ENCODE measurements at regions not wholly inside any gene's neighbourhood (a gene's known extent, or its start where the extent isn't known, plus 50 kb on each side); places are given as distances from the start of the nearest gene placed in this dataset.

GRCh38 chr12:84779169-84779568 lies 133.4 kb downstream of the SLC6A15 start:
- TF ChIP-seq CTCF (IDR thresholded peaks at IDR 0.05), result no peak
- ATAC-seq (no peak), DNase-seq (no peak)
- intact Hi-C loops (cut with micrococcal nuclease), result no loop called here
- WGBS (ENCODE audit: insufficient coverage), result 83% methylated on average over 5 of the region's 5 CpGs
- no peak overlapping the region for H3K4me3 Mint-ChIP-seq
- H3K4me3 ChIP-seq (ENCODE audit: low read length), result no peak overlapping the region
- H3K9me3 ChIP-seq (ENCODE audit: control insufficient read depth, insufficient read depth, low read length), result no peaks in the 10 kb centered on the region
- H3K27me3 ChIP-seq (ENCODE audit: control insufficient read depth, insufficient read depth, low read length), result no peaks in the 10 kb centered on the region
- no peaks in the 10 kb centered on the region for H3K4me1 Mint-ChIP-seq
- no peaks in the 10 kb centered on the region for H3K36me3 ChIP-seq (ENCODE audit: control insufficient read depth, insufficient read depth, low read length)
- H3K4me1 ChIP-seq (ENCODE audit: control insufficient read depth, insufficient read depth, low read length), result no peaks in the 10 kb centered on the region
- H3K27me3 Mint-ChIP-seq (ENCODE audit: low read depth in 2 of 2), result no peaks in the 10 kb centered on the region
- no peak overlapping the region for H3K27ac Mint-ChIP-seq
- no peak overlapping the region for H3K27ac ChIP-seq (ENCODE audit: low read length)
- H3K9me3 Mint-ChIP-seq, result peaks cover 6 to 15% of the 10 kb centered on the region in 2 donors
- no peaks in the 10 kb centered on the region for H3K36me3 Mint-ChIP-seq

DNA sequence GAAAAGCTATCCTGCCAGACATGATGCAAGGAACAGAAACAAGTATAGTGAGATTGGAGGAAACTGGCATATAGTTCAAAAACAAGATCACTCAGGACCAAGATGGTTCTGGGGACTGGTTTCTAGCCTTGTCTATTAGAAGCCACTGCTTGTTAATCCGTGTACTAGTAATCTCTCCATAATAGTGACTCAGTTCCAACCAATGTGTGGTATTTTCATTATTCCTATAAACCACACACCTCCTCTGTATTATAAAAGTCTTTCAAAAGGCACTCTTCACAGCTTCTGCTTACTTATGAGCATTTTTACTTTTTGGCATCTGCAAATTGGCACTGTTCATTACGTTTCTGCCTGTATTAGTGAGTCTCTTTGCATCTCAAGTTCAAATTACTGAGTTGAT lies 140.3 kb downstream of the SLC6A15 start:
- H3K4me1 ChIP-seq (ENCODE audit: control insufficient read depth, insufficient read depth, low read length), result no peaks in the 10 kb centered on the region
- DNase-seq, result no peak
- H3K4me3 ChIP-seq (ENCODE audit: low read length), result no peak overlapping the region
- WGBS (ENCODE audit: insufficient coverage), result 51% methylated on average over 2 of the region's 2 CpGs
- Mint-ChIP-seq H3K4me3 (no peak overlapping the region), H3K4me1 (no peaks in the 10 kb centered on the region), H3K9me3 (peaks cover 6 to 10% of the 10 kb centered on the region in 2 donors), H3K27ac (no peak overlapping the region), H3K36me3 (no peaks in the 10 kb centered on the region), H3K27me3 (ENCODE audit: low read depth in 2 of 2) (no peaks in the 10 kb centered on the region)
- H3K9me3 ChIP-seq (ENCODE audit: control insufficient read depth, insufficient read depth, low read length), result no peaks in the 10 kb centered on the region
- no peak for TF ChIP-seq CTCF (IDR thresholded peaks at IDR 0.05)
- intact Hi-C loops (cut with micrococcal nuclease), result no loop called here
- no peak overlapping the region for H3K27ac ChIP-seq (ENCODE audit: low read length)
- no peak for ATAC-seq
- H3K36me3 ChIP-seq (ENCODE audit: control insufficient read depth, insufficient read depth, low read length), result no peaks in the 10 kb centered on the region
- H3K27me3 ChIP-seq (ENCODE audit: control insufficient read depth, insufficient read depth, low read length), result no peaks in the 10 kb centered on the region

DNA sequence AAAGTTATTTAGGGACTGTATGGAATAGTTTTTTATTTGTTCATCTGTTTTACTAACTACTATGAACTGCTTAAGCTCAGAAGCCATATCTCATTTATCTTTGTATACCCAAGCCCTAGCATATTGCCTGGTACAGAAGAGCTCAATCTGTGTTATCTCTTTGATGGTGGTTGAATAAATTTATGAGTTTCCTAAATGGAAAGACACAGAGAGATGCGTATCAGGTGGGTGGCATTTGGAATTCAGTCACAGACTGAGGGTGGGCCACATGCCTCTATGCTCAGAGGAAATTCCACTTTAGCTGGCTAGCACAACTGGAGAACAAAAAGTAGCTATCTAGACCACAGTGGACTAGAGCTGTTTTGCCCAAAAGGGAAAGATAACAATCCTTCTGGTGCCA lies 145.5 kb downstream of the SLC6A15 start:
- no peaks in the 10 kb centered on the region for H3K4me1 ChIP-seq (ENCODE audit: control insufficient read depth, insufficient read depth, low read length)
- Mint-ChIP-seq H3K27ac (no peak overlapping the region), H3K27me3 (ENCODE audit: low read depth in 2 of 2) (no peaks in the 10 kb centered on the region), H3K9me3 (peaks cover 4 to 11% of the 10 kb centered on the region in 2 donors), H3K36me3 (no peaks in the 10 kb centered on the region), H3K4me3 (no peak overlapping the region), H3K4me1 (no peaks in the 10 kb centered on the region)
- WGBS (ENCODE audit: insufficient coverage), result 88% methylated on average over 1 of the region's 1 CpG
- H3K36me3 ChIP-seq (ENCODE audit: control insufficient read depth, insufficient read depth, low read length), result no peaks in the 10 kb centered on the region
- H3K27me3 ChIP-seq (ENCODE audit: control insufficient read depth, insufficient read depth, low read length), result no peaks in the 10 kb centered on the region
- intact Hi-C loops (cut with micrococcal nuclease), result no loop called here
- no peaks in the 10 kb centered on the region for H3K9me3 ChIP-seq (ENCODE audit: control insufficient read depth, insufficient read depth, low read length)
- no peak overlapping the region for H3K4me3 ChIP-seq (ENCODE audit: low read length)
- no peak for TF ChIP-seq CTCF (IDR thresholded peaks at IDR 0.05)
- DNase-seq (no peak), ATAC-seq (no peak)
- no peak overlapping the region for H3K27ac ChIP-seq (ENCODE audit: low read length)

GRCh38 chr12:84766375-84766774 lies 146.2 kb downstream of the SLC6A15 start:
- Mint-ChIP-seq H3K27me3 (ENCODE audit: low read depth in 2 of 2) (no peaks in the 10 kb centered on the region), H3K27ac (no peak overlapping the region), H3K4me3 (no peak overlapping the region), H3K36me3 (no peaks in the 10 kb centered on the region), H3K4me1 (no peaks in the 10 kb centered on the region), H3K9me3 (peaks cover 6 to 12% of the 10 kb centered on the region in 2 donors)
- H3K4me3 ChIP-seq (ENCODE audit: low read length), result no peak overlapping the region
- no peak for DNase-seq
- no peak overlapping the region for H3K27ac ChIP-seq (ENCODE audit: low read length)
- H3K4me1 ChIP-seq (ENCODE audit: control insufficient read depth, insufficient read depth, low read length), result no peaks in the 10 kb centered on the region
- intact Hi-C loops (cut with micrococcal nuclease), result no loop called here
- no peaks in the 10 kb centered on the region for H3K27me3 ChIP-seq (ENCODE audit: control insufficient read depth, insufficient read depth, low read length)
- ATAC-seq, result no peak
- H3K9me3 ChIP-seq (ENCODE audit: control insufficient read depth, insufficient read depth, low read length), result no peaks in the 10 kb centered on the region
- TF ChIP-seq CTCF (IDR thresholded peaks at IDR 0.05), result no peak
- H3K36me3 ChIP-seq (ENCODE audit: control insufficient read depth, insufficient read depth, low read length), result no peaks in the 10 kb centered on the region

Data from natural killer cell (primary cell).